LNCaP clone FGC (cell line): ENCODE measurements at regions not wholly inside any gene's neighbourhood (a gene's known extent, or its start where the extent isn't known, plus 50 kb on each side); places are given as distances from the start of the nearest gene placed in this dataset.

Source experiments
- DNase-seq: peaks from one replicate; pipeline ENCODE4 v3.0.0-alpha.2; 2011; ENCODE audit warnings: low read depth
- H3K4me3 ChIP-seq: 2 replicates; pipeline ENCODE4 v1.5.1; 2011; ENCODE audit warnings: mild to moderate bottlenecking, low read depth, low read length, control low read depth
- CTCF ChIP-seq: IDR thresholded peaks from 2 replicates; pipeline ENCODE4 v1.5.1; 2012; ENCODE audit warnings: mild to moderate bottlenecking; ENCODE audit not compliant: control insufficient read depth, insufficient read depth; ENCODE audit errors: extremely low read depth

- no peak for DNase-seq
- no peak for TF ChIP-seq CTCF
- H3K4me3 ChIP-seq = no peak overlapping the region
Measured at GRCh38 chr20:43241057-43241702, 51.5 kb upstream of the PTPRT start.
